Upper lobe of left lung (tissue), 6 donors: ENCODE measurements at regions not wholly inside any gene's neighbourhood (a gene's known extent, or its start where the extent isn't known, plus 50 kb on each side); places are given as distances from the start of the nearest gene placed in this dataset.
"Not testable (repeated sequence)": the region's sequence is repeated elsewhere in the genome, so short reads cannot be mapped to it uniquely, and the experiment has no call there.

ENCODE experiments used
- ATAC-seq, 2 donors: fragments of 200-7000 bp; cut with Tn5 transposase; one replicate each; pipeline ENCODE4 v1.9.1; 2022; ENCODE audit warnings: mild to moderate bottlenecking in 2 of 2, moderate library complexity in 2 of 2; ENCODE audit not compliant: low FRiP score in 2 of 2
- DNase-seq, 2 donors: peaks; one replicate each; pipeline ENCODE4 v3.0.0-alpha.2; 2019 to 2020
- H3K27ac ChIP-seq, 4 donors: fragments of 200-600 bp; sonication (generic); one replicate each; pipeline ENCODE4 v1.5.1; 2016 to 2019
- H3K27me3 ChIP-seq, 4 donors: fragments of 200-600 bp; sonication (generic); one replicate each; pipeline ENCODE4 v1.5.1; 2017 to 2019
- H3K36me3 ChIP-seq, 4 donors: fragments of 200-600 bp; sonication (generic); one replicate each; pipeline ENCODE4 v1.5.1; 2016 to 2019
- H3K4me1 ChIP-seq, 4 donors: fragments of 200-600 bp; sonication (generic); one replicate each; pipeline ENCODE4 v1.5.1; 2018 to 2019
- H3K4me3 ChIP-seq, 4 donors: fragments of 200-600 bp; sonication (generic); one replicate each; pipeline ENCODE4 v1.5.1; 2017 to 2019; ENCODE audit warnings: mild to moderate bottlenecking in 2 of 4, moderate library complexity in 1 of 4
- H3K9me3 ChIP-seq, 4 donors: fragments of 200-600 bp; sonication (generic); one replicate each; pipeline ENCODE4 v1.5.1; 2018 to 2019
- CTCF ChIP-seq, 6 experiments: fragments of 450-650 bp in 4 of 6; fragments of 200-600 bp in 2 of 6; sonication (generic) in 2 of 6; IDR thresholded peaks; one replicate each; pipeline ENCODE4 v1.5.1; 2016 to 2019; ENCODE audit warnings: antibody characterized with exemption in 6 of 6
- EP300 ChIP-seq, 4 donors: sonication (generic); formaldehyde crosslinking; IDR thresholded peaks; one replicate each; pipeline ENCODE4 v1.5.1; 2017; ENCODE audit warnings: antibody characterized with exemption in 4 of 4, control low read depth in 2 of 4
- POLR2A ChIP-seq, 4 donors: fragments of 450-650 bp; IDR thresholded peaks; one replicate each; pipeline ENCODE4 v1.5.1; 2016 to 2017; ENCODE audit warnings: antibody characterized with exemption in 4 of 4, mild to moderate bottlenecking in 2 of 4
- POLR2AphosphoS5 ChIP-seq, 2 donors: sonication (generic); formaldehyde crosslinking; IDR thresholded peaks; one replicate each; pipeline ENCODE4 v1.5.1; 2017; ENCODE audit warnings: antibody characterized with exemption in 2 of 2
- whole genome bisulfite sequencing, 2 donors: methylation state at CpG; one replicate each; pipeline ENCODE4 v1.1.5; 2017 to 2018; 5-methylcytosine and 5-hydroxymethylcytosine counted together
- donor health status: DM: no; HTN: no; CAD: no; lungs with moderate emphysema.
- donor health status: DM: no; HTN: yes; CAD: no; lungs with severe emphysema.

DNA sequence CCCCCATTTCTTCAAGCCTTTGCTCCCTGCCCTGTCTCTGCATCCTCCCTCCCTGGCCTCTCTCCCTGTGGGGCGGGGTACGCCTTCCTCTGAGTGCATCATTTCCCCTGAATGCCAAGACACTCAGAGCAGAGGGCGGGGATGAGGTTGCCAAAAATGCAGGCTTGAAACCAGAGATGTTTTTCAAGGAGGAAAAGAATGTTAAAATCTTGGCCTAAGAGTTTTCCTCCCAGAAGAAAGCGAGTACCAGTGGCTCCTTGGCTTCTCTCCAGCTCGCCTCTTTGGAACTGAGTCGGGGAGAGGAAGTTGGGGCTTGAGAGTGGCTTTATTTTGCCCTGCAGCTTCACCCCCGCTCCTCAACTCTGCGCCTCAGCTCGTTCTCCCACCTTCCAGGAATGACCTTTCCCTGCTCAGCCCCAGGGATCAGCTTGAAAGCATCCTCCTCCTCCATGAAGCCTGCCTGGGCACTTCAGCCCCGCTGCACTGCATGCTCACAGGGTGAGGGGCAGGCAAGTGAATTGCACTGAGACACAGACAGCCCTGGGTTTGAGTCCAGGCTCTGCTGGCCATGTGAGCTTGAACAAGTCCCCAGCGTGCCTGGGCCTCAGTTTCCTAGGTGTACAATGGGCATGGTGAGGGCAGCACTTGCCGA, 57.5 kb upstream of the SORCS2 start:
- H3K4me3 ChIP-seq = no peak overlapping the region
- peak; percentile 27 to 46 for DNase-seq
- peak; percentile 41 to 90 for ATAC-seq
- no peaks in the 10 kb centered on the region for H3K9me3 ChIP-seq
- H3K27ac ChIP-seq = peak overlapping the region in 1 of 4 donors; percentile 15
- no peaks in the 10 kb centered on the region for H3K27me3 ChIP-seq
- H3K36me3 ChIP-seq = no peaks in the 10 kb centered on the region
- 12 to 16% methylated on average over 10 to 12 of the region's 12 CpGs for WGBS, 2 donors
- H3K4me1 ChIP-seq = peaks cover 0 to 10% (median 4%) of the 10 kb centered on the region in 4 donors
- TF ChIP-seq POLR2A (IDR thresholded peaks at IDR 0.05) (no peak), POLR2AphosphoS5 (IDR thresholded peaks at IDR 0.05) (no peak), EP300 (IDR thresholded peaks at IDR 0.05) (no peak), CTCF (IDR thresholded peaks at IDR 0.05) (no peak)

GRCh38 chr4:7133818-7134650, 58.3 kb upstream of the SORCS2 start:
- H3K27me3 ChIP-seq, ATAC-seq, H3K9me3 ChIP-seq, H3K4me3 ChIP-seq, H3K27ac ChIP-seq, DNase-seq, H3K36me3 ChIP-seq: not testable (repeated sequence)
- peaks cover 0 to 10% (median 4%) of the 10 kb centered on the region in 4 donors for H3K4me1 ChIP-seq
- WGBS, 2 donors = 73 to 86% methylated on average over 4 of the region's 4 CpGs

DNA sequence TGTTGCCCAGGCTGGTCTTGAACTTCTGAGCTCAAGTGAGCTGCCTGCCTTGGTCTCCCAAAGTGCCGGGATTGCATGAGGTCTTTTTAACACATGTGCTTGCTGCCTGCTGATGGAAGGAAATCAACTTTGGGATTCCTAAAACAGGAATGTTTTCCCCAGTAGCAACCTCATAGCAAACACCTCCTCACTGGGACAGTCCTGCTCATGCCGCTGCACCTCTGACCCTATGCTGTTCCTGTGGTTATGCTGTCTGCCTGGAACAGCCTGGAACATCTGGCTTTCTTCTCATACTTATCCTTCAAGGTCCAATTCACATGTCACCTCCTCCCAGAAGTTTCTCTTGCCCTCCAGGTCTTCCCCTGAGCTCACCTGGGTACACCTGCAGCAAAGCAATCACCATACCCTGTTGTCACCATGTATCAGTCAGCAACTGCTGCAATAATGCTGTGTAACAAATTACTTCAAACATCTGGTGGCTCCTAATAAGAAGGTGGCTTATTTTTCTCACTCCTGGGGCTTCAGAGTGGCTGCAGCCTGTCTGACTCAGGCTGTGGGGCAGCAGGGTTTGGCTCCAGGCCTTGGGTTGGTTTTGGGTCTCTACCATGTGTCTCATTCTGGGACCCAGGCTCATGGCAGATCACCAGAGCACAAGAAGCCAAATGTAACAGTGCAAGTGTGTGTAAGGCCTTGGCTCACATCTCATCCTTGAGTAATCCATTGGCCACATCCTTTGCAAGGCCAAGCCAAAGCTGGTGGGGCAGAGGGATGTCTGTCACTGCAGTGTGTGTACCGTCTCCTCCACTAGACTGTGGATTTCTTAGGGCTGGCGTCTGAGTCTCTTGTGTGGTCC, 59.4 kb upstream of the SORCS2 start:
- DNase-seq (no peak), ATAC-seq (peak in 1 of 2 donors; percentile 35)
- WGBS, 2 donors = 90 to 92% methylated on average over 4 of the region's 4 CpGs

GRCh38 chr4:7132249-7132648, 60.1 kb upstream of the SORCS2 start:
- H3K4me1 ChIP-seq = peaks cover 0 to 10% (median 4%) of the 10 kb centered on the region in 4 donors
- DNase-seq (no peak), ATAC-seq (no peak)
- TF ChIP-seq CTCF (IDR thresholded peaks at IDR 0.05) = no peak
- TF ChIP-seq EP300 (IDR thresholded peaks at IDR 0.05) = no peak
- no peak for TF ChIP-seq POLR2AphosphoS5 (IDR thresholded peaks at IDR 0.05)
- no peak for TF ChIP-seq POLR2A (IDR thresholded peaks at IDR 0.05)
- no peaks in the 10 kb centered on the region for H3K9me3 ChIP-seq
- no peaks in the 10 kb centered on the region for H3K36me3 ChIP-seq
- H3K27ac ChIP-seq = no peak overlapping the region
- H3K27me3 ChIP-seq = no peaks in the 10 kb centered on the region
- WGBS, 2 donors = 84 to 85% methylated on average over 11 of the region's 11 CpGs
- no peak overlapping the region for H3K4me3 ChIP-seq

More for the DNA sequence above, 59.4 kb upstream of the SORCS2 start:
- Histone ChIP-seq H3K27me3 (no peaks in the 10 kb centered on the region), H3K36me3 (no peaks in the 10 kb centered on the region), H3K27ac (no peak overlapping the region), H3K4me1 (peaks cover 0 to 10% (median 4%) of the 10 kb centered on the region in 4 donors), H3K4me3 (no peak overlapping the region), H3K9me3 (no peaks in the 10 kb centered on the region)
- no peak for TF ChIP-seq EP300 (IDR thresholded peaks at IDR 0.05)
- TF ChIP-seq CTCF (IDR thresholded peaks at IDR 0.05) = no peak
- TF ChIP-seq POLR2AphosphoS5 (IDR thresholded peaks at IDR 0.05) = no peak
- no peak for TF ChIP-seq POLR2A (IDR thresholded peaks at IDR 0.05)

DNA sequence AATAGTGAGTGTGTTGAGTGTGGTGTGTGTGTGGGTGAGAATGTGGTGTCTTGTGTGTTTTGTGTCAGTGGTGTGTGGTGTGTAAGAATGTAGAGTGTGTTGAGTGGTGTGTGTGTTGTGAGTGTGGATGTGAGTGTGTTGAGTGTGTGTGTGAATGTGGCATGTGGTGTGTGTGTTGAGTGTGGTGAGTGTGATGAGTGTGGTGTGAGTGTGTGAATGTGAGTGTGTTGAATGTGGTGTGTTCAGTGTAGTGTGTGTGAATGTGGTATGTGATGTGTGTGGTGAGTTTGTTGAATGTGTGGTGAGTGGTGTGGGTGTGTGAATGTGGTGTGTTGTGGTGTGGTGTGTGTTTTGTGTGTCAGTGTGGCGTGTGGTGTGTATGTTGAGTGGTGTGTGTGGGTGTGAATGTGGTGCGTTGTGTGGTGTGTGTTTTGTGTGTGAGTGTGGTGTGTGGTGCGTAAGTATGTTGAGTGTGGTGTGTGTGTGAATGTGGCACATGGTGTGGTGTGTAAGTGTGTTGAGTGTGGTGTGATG, 60.8 kb upstream of the SORCS2 start:
- WGBS, 2 donors = 58 to 62% methylated on average over 3 of the region's 3 CpGs
- no peaks in the 10 kb centered on the region for H3K27me3 ChIP-seq
- TF ChIP-seq POLR2AphosphoS5 (IDR thresholded peaks at IDR 0.05) (no peak), POLR2A (IDR thresholded peaks at IDR 0.05) (no peak), EP300 (IDR thresholded peaks at IDR 0.05) (no peak), CTCF (IDR thresholded peaks at IDR 0.05) (no peak)
- DNase-seq (no peak), ATAC-seq (no peak)
- H3K36me3 ChIP-seq = no peaks in the 10 kb centered on the region
- no peak overlapping the region for H3K27ac ChIP-seq
- no peak overlapping the region for H3K4me3 ChIP-seq
- H3K4me1 ChIP-seq = peaks cover 0 to 10% (median 4%) of the 10 kb centered on the region in 4 donors
- H3K9me3 ChIP-seq = no peaks in the 10 kb centered on the region
